GM23338 (cell line): ENCODE measurements at regions not wholly inside any gene's neighbourhood (a gene's known extent, or its start where the extent isn't known, plus 50 kb on each side); places are given as distances from the start of the nearest gene placed in this dataset.
A peak's percentile ranks its signal among the peaks of the same experiment; 100 is the strongest.

Source experiments
- ATAC-seq: fragments of 200-7000 bp; cut with Tn5 transposase; 3 replicates; pipeline ENCODE4 v1.9.1; 2020
- DNase-seq: peaks from one replicate; pipeline ENCODE4 v3.0.0-alpha.2; 2015; ENCODE audit warnings: low spot score
- H2AFZ ChIP-seq: fragments of 200-600 bp; sonication (generic); 2 replicates; pipeline ENCODE4 v1.8.0; 2016; ENCODE audit warnings: antibody characterized with exemption, mild to moderate bottlenecking, moderate library complexity
- H3F3A ChIP-seq: fragments of 200-600 bp; sonication (generic); replicated peaks from 2 replicates; pipeline ENCODE4 v1.8.0; 2017; ENCODE audit warnings: antibody characterized with exemption, mixed run types, low read depth
- H3K27ac ChIP-seq: fragments of 200-600 bp; sonication (generic); 2 replicates; pipeline ENCODE4 v1.6.1; 2016; ENCODE audit warnings: low read depth
- H3K27me3 ChIP-seq: fragments of 200-600 bp; sonication (generic); 2 replicates; pipeline ENCODE4 v1.8.0; 2016; ENCODE audit warnings: mild to moderate bottlenecking, mixed run types, moderate library complexity; ENCODE audit not compliant: insufficient read depth
- H3K36me3 ChIP-seq: fragments of 200-600 bp; sonication (generic); 2 replicates; pipeline ENCODE4 v1.8.0; 2016; ENCODE audit warnings: mild to moderate bottlenecking; ENCODE audit not compliant: insufficient read depth
- H3K4me1 ChIP-seq: fragments of 200-600 bp; sonication (generic); 2 replicates; pipeline ENCODE4 v1.8.0; 2016; ENCODE audit warnings: mild to moderate bottlenecking, moderate library complexity; ENCODE audit not compliant: insufficient read depth
- H3K4me2 ChIP-seq: fragments of 200-600 bp; sonication (generic); 2 replicates; pipeline ENCODE4 v1.7.1; 2017; ENCODE audit warnings: mixed run types
- H3K4me3 ChIP-seq: fragments of 200-600 bp; sonication (generic); 2 replicates; pipeline ENCODE4 v1.6.1; 2016; ENCODE audit warnings: mixed run types
- H3K79me2 ChIP-seq: fragments of 200-600 bp; sonication (generic); replicated peaks from 2 replicates; pipeline ENCODE4 v1.8.0; 2017; ENCODE audit warnings: mild to moderate bottlenecking; ENCODE audit not compliant: insufficient read depth
- H3K9me2 ChIP-seq: fragments of 200-600 bp; sonication (generic); 2 replicates; pipeline ENCODE4 v1.8.0; 2017; ENCODE audit not compliant: insufficient read depth
- H4K20me1 ChIP-seq: fragments of 200-600 bp; sonication (generic); replicated peaks from 2 replicates; pipeline ENCODE4 v1.8.0; 2017; ENCODE audit warnings: mild to moderate bottlenecking; ENCODE audit not compliant: insufficient read depth
- H3K27ac Mint-ChIP-seq: 2 replicates; pipeline ENCODE4 v1.8.0; 2020; ENCODE audit warnings: inconsistent platforms, mild to moderate bottlenecking, moderate library complexity, mixed read lengths
- H3K27me3 Mint-ChIP-seq: 3 replicates; pipeline ENCODE4 v1.8.0; 2022; ENCODE audit warnings: low read depth, mild to moderate bottlenecking, moderate library complexity, mixed read lengths, inconsistent platforms; ENCODE audit not compliant: insufficient read depth, poor library complexity
- H3K36me3 Mint-ChIP-seq: 3 replicates; pipeline ENCODE4 v1.8.0; 2021; ENCODE audit warnings: low read depth, mild to moderate bottlenecking, inconsistent platforms, moderate library complexity, mixed read lengths
- H3K4me1 Mint-ChIP-seq: 3 replicates; pipeline ENCODE4 v1.8.0; 2020; ENCODE audit warnings: mild to moderate bottlenecking, inconsistent platforms, mixed read lengths
- H3K4me3 Mint-ChIP-seq: 3 replicates; pipeline ENCODE4 v1.8.0; 2021; ENCODE audit warnings: moderate library complexity, mild to moderate bottlenecking, inconsistent platforms, mixed read lengths
- H3K9me3 Mint-ChIP-seq: 3 replicates; pipeline ENCODE4 v1.8.0; 2020; ENCODE audit warnings: moderate library complexity, mild to moderate bottlenecking, inconsistent platforms, mixed read lengths
- CREB1 ChIP-seq: fragments of 250-450 bp; sonication (Bioruptor Pico); IDR thresholded peaks from 2 replicates; pipeline ENCODE4 v1.5.0; 2020; ENCODE audit warnings: low read depth, mild to moderate bottlenecking, moderate library complexity
- EZH2 ChIP-seq: fragments of 200-600 bp; sonication (generic); IDR thresholded peaks from one replicate; pipeline ENCODE4 v1.8.0; 2017; ENCODE audit warnings: antibody characterized with exemption, mild to moderate bottlenecking, low read depth; ENCODE audit not compliant: unreplicated experiment
- EZH2phosphoT487 ChIP-seq: fragments of 200-600 bp; sonication (generic); IDR thresholded peaks from one replicate; pipeline ENCODE4 v1.8.1; 2018; ENCODE audit warnings: antibody characterized with exemption; ENCODE audit not compliant: unreplicated experiment
- JUNB ChIP-seq: IDR thresholded peaks from one replicate; pipeline ENCODE4 v1.6.1; 2016; ENCODE audit warnings: antibody characterized with exemption; ENCODE audit not compliant: unreplicated experiment
- NANOG ChIP-seq: IDR thresholded peaks from 2 replicates; pipeline ENCODE4 v1.6.1; 2016; ENCODE audit warnings: antibody characterized with exemption, borderline replicate concordance
- POLR2AphosphoS5 ChIP-seq: IDR thresholded peaks from 2 replicates; pipeline ENCODE4 v1.6.1; 2016; ENCODE audit warnings: antibody characterized with exemption, low read depth
- STAT1 ChIP-seq: IDR thresholded peaks from one replicate; pipeline ENCODE4 v1.6.1; 2016; ENCODE audit warnings: antibody characterized with exemption; ENCODE audit not compliant: unreplicated experiment
- ZNF114 ChIP-seq: fragments of 250-450 bp; sonication (Bioruptor Pico); IDR thresholded peaks from 2 replicates; pipeline ENCODE4 v1.5.0; 2020; ENCODE audit warnings: mild to moderate bottlenecking, moderate library complexity
- ZNF331 ChIP-seq: fragments of 250-450 bp; sonication (Bioruptor Pico); IDR thresholded peaks from 2 replicates; pipeline ENCODE4 v1.5.0; 2020; ENCODE audit warnings: low read depth, mild to moderate bottlenecking, moderate library complexity
- ZNF462 ChIP-seq: fragments of 250-450 bp; sonication (Bioruptor Pico); IDR thresholded peaks from 2 replicates; pipeline ENCODE4 v1.5.0; 2020; ENCODE audit warnings: mild to moderate bottlenecking, moderate library complexity
- TF ChIP-seq, protein P1 (sequence below): IDR thresholded peaks from one replicate; pipeline ENCODE4 v1.6.1; 2018; ENCODE audit warnings: antibody characterized with exemption; ENCODE audit not compliant: unreplicated experiment

- Mint-ChIP-seq H3K27me3 (peaks cover 1% of the 10 kb centered on the region), H3K4me1 (peaks cover 16% of the 10 kb centered on the region; the same call in 2 of the 3 replicates), H3K36me3 (no peaks in the 10 kb centered on the region), H3K9me3 (no peaks in the 10 kb centered on the region), H3K4me3 (no peak overlapping the region), H3K27ac (no peak overlapping the region)
- H3K79me2 ChIP-seq: no peaks in the 10 kb centered on the region
- no peak for DNase-seq
- no peak overlapping the region for H3K4me3 ChIP-seq
- no peaks in the 10 kb centered on the region for H3K36me3 ChIP-seq
- H3K27ac ChIP-seq: no peak overlapping the region
- no peak for ATAC-seq
- H3F3A ChIP-seq: no peaks in the 10 kb centered on the region
- H4K20me1 ChIP-seq: no peaks in the 10 kb centered on the region
- TF ChIP-seq STAT1: no peak
- TF ChIP-seq ZNF331: no peak
- TF ChIP-seq JUNB: no peak
- H3K4me1 ChIP-seq: peaks cover 16% of the 10 kb centered on the region
- no peak overlapping the region for H3K4me2 ChIP-seq
- no peak overlapping the region for H2AFZ ChIP-seq
- H3K9me2 ChIP-seq: no peaks in the 10 kb centered on the region
- no peaks in the 10 kb centered on the region for H3K27me3 ChIP-seq
These were observed 876.8 kb upstream of the WWC1 start for GRCh38 chr5:167414611-167415010.

DNA sequence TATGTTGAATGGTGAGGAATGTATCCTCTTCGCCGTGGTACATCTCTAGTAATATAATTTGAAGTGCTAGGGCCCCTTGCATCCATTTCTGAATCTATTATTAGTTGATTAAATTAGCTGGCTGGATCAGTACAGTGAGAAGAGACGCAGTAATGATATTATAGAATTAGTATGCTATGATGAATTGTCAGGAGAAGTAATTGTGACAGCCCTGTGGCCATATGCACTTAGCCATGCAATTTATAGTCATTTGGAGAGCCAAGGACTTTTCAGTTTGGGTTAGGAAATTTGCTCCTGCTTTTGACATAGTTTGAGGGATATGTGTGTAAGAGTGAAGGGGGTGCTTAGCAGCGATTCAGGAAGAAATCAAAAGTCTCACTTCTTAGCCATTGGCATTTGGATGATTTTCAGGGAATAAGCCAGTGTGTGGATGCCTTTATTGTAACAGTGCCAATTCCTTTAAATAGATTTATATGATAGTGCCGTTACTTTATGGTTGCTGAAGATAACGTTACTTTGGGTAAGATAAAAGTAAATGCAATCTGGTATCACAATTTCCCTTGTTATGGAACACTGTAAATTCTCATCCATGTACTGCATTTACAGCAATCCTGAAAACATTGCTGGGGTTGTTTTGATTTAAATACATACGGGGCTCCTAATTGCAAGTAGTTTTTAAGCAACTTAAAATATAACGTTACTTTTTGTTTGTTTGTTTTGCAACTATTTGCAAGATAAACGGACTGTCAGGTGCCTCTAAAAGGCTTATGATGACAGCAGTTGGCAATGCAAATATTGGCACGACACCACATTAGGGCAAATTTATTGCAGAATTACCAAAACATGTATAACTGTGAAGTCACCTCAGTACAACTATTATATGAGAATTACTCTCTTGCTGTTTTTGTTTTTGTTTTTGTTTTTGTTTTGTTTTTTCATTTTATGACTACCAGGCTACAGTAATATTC lies 875.4 kb upstream of the WWC1 start:
- no peak for ATAC-seq
- H3K9me3 Mint-ChIP-seq: no peaks in the 10 kb centered on the region
- peaks cover 16% of the 10 kb centered on the region; the same call in 2 of the 3 replicates for H3K4me1 Mint-ChIP-seq
- no peaks in the 10 kb centered on the region for H3K36me3 Mint-ChIP-seq
- peaks cover 15% of the 10 kb centered on the region for H3K4me1 ChIP-seq
- H3K36me3 ChIP-seq: no peaks in the 10 kb centered on the region
- H3K4me2 ChIP-seq: peak overlapping the region; percentile 9; the same call in 1 of the 2 replicates
- H3K27ac ChIP-seq: no peak overlapping the region
- H4K20me1 ChIP-seq: no peaks in the 10 kb centered on the region
- H3K27me3 Mint-ChIP-seq: peaks cover 1% of the 10 kb centered on the region
- no peak overlapping the region for H3K4me3 Mint-ChIP-seq
- H3K79me2 ChIP-seq: no peaks in the 10 kb centered on the region
- H3F3A ChIP-seq: no peaks in the 10 kb centered on the region
- no peak overlapping the region for H3K4me3 ChIP-seq
- no peaks in the 10 kb centered on the region for H3K9me2 ChIP-seq
- H2AFZ ChIP-seq: no peak overlapping the region
- H3K27me3 ChIP-seq: no peaks in the 10 kb centered on the region
- H3K27ac Mint-ChIP-seq: no peak overlapping the region
- DNase-seq: no peak
- no peak for TF ChIP-seq ZNF331
- TF ChIP-seq POLR2AphosphoS5: no peak
- TF ChIP-seq EZH2: no peak
- TF ChIP-seq ZNF114 (CRISPR knock-in tag): no peak
- no peak for TF ChIP-seq NANOG
- no peak for TF ChIP-seq EZH2phosphoT487
- TF ChIP-seq, protein P1, sequence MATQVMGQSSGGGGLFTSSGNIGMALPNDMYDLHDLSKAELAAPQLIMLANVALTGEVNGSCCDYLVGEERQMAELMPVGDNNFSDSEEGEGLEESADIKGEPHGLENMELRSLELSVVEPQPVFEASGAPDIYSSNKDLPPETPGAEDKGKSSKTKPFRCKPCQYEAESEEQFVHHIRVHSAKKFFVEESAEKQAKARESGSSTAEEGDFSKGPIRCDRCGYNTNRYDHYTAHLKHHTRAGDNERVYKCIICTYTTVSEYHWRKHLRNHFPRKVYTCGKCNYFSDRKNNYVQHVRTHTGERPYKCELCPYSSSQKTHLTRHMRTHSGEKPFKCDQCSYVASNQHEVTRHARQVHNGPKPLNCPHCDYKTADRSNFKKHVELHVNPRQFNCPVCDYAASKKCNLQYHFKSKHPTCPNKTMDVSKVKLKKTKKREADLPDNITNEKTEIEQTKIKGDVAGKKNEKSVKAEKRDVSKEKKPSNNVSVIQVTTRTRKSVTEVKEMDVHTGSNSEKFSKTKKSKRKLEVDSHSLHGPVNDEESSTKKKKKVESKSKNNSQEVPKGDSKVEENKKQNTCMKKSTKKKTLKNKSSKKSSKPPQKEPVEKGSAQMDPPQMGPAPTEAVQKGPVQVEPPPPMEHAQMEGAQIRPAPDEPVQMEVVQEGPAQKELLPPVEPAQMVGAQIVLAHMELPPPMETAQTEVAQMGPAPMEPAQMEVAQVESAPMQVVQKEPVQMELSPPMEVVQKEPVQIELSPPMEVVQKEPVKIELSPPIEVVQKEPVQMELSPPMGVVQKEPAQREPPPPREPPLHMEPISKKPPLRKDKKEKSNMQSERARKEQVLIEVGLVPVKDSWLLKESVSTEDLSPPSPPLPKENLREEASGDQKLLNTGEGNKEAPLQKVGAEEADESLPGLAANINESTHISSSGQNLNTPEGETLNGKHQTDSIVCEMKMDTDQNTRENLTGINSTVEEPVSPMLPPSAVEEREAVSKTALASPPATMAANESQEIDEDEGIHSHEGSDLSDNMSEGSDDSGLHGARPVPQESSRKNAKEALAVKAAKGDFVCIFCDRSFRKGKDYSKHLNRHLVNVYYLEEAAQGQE: no peak
- no peak for TF ChIP-seq ZNF462
- no peak for TF ChIP-seq CREB1 (CRISPR knock-in tag)
